SK-N-SH (cell line): ENCODE measurements at regions not wholly inside any gene's neighbourhood (a gene's known extent, or its start where the extent isn't known, plus 50 kb on each side); places are given as distances from the start of the nearest gene placed in this dataset.

Experiments used
- CTCF ChIA-PET: fragments of 300-600, 350-600 bp; formaldehyde crosslinking; extraction: SDS; loops from one replicate; lab custom pipeline; 2021; lab: Yijun Ruan, JAX
- POLR2A ChIA-PET: fragments of 350-600 bp; sonication (Branson Sonifier 250); formaldehyde crosslinking; extraction: SDS; loops from one replicate; lab custom pipeline; 2020; ENCODE audit warnings: antibody characterized with exemption, inconsistent platforms; lab: Yijun Ruan, JAX
- DNase-seq: peaks from one replicate; pipeline ENCODE4 v3.0.0; 2012
- H2AFZ ChIP-seq: fragments of 200-600 bp; sonication (generic); 2 replicates; pipeline ENCODE4 v1.8.1; 2016; ENCODE audit warnings: antibody characterized with exemption, mild to moderate bottlenecking, low read depth
- H3F3A ChIP-seq: fragments of 200-600 bp; sonication (generic); replicated peaks from 2 replicates; pipeline ENCODE3; 2016; ENCODE audit warnings: antibody characterized with exemption, mild to moderate bottlenecking; ENCODE audit not compliant: insufficient read depth
- H3K27ac ChIP-seq, 2 experiments: fragments of 200-500 bp in 1 of 2; fragments of 200-600 bp in 1 of 2; sonication (Bioruptor generic) in 1 of 2; sonication (generic), shearing (Covaris generic) in 1 of 2; 2 replicates each; pipeline versions ENCODE4 v1.5.1 to v1.6.1; 2014 to 2016; ENCODE audit warnings: low read depth in 2 of 2, inconsistent platforms in 1 of 2, low read length in 1 of 2, mild to moderate bottlenecking in 1 of 2, mixed read lengths in 1 of 2
- H3K27me3 ChIP-seq: fragments of 200-600 bp; sonication (generic), shearing (Covaris generic); 2 replicates; pipeline ENCODE4 v1.6.1; 2016; ENCODE audit warnings: mixed run types; ENCODE audit not compliant: insufficient read depth
- H3K36me3 ChIP-seq, 2 experiments: fragments of 200-500 bp in 1 of 2; fragments of 200-600 bp in 1 of 2; sonication (Bioruptor generic) in 1 of 2; sonication (generic) in 1 of 2; replicated peaks in 1 of 2; 2 replicates each; pipeline versions ENCODE3 to v1.5.1; 2014 to 2016; ENCODE audit warnings: low read length in 1 of 2, mild to moderate bottlenecking in 1 of 2; ENCODE audit not compliant: insufficient read depth in 2 of 2, control insufficient read depth in 1 of 2
- H3K4me1 ChIP-seq, 2 experiments: fragments of 200-500 bp in 1 of 2; fragments of 200-600 bp in 1 of 2; sonication (Bioruptor generic) in 1 of 2; sonication (generic), shearing (Covaris generic) in 1 of 2; 2 replicates each; pipeline versions ENCODE4 v1.5.1 to v1.6.1; 2014 to 2016; ENCODE audit warnings: low read depth in 1 of 2, low read length in 1 of 2, mixed run types in 1 of 2; ENCODE audit not compliant: insufficient read depth in 2 of 2, control insufficient read depth in 1 of 2
- H3K4me2 ChIP-seq: fragments of 200-600 bp; sonication (generic), shearing (Covaris generic); 2 replicates; pipeline ENCODE4 v1.6.1; 2017; ENCODE audit warnings: mixed run types
- H3K4me3 ChIP-seq, 2 experiments: fragments of 200-500 bp in 1 of 2; fragments of 200-600 bp in 1 of 2; sonication (Bioruptor generic) in 1 of 2; sonication (generic), shearing (Covaris generic) in 1 of 2; 2 replicates each; pipeline versions ENCODE4 v1.5.1 to v1.8.1; 2014 to 2016; ENCODE audit warnings: low read depth in 2 of 2, inconsistent platforms in 1 of 2, low read length in 1 of 2, mild to moderate bottlenecking in 1 of 2, mixed read lengths in 1 of 2, moderate library complexity in 1 of 2
- H3K79me2 ChIP-seq: fragments of 200-600 bp; sonication (generic); 2 replicates; pipeline ENCODE4 v1.8.1; 2017; ENCODE audit warnings: mild to moderate bottlenecking; ENCODE audit not compliant: insufficient read depth
- H3K9ac ChIP-seq: fragments of 200-600 bp; sonication (generic); 2 replicates; pipeline ENCODE4 v1.6.1; 2017; ENCODE audit warnings: mixed run types
- H3K9me2 ChIP-seq: fragments of 200-600 bp; sonication (generic); 2 replicates; pipeline ENCODE4 v1.6.1; 2017; ENCODE audit warnings: mixed run types
- H3K9me3 ChIP-seq: fragments of 200-600 bp; sonication (generic); 2 replicates; pipeline ENCODE4 v1.6.1; 2017; ENCODE audit warnings: mixed run types, mild to moderate bottlenecking, moderate library complexity
- H4K20me1 ChIP-seq: fragments of 200-600 bp; sonication (generic); 2 replicates; pipeline ENCODE4 v1.6.1; 2017; ENCODE audit warnings: mild to moderate bottlenecking, mixed run types; ENCODE audit not compliant: insufficient read depth
- ELF1 ChIP-seq: IDR thresholded peaks from 2 replicates; pipeline ENCODE4 v1.4.0; 2012
- EZH2phosphoT487 ChIP-seq: fragments of 200-600 bp; sonication (generic); IDR thresholded peaks from 2 replicates; pipeline ENCODE4 v1.6.1; 2017; ENCODE audit warnings: low read depth, mixed run types, mild to moderate bottlenecking, antibody characterized with exemption, moderate library complexity, borderline replicate concordance
- FOSL2 ChIP-seq: IDR thresholded peaks from 2 replicates; pipeline ENCODE4 v1.4.0; 2012; ENCODE audit warnings: low read depth, mild to moderate bottlenecking, moderate library complexity, borderline replicate concordance
- FOXM1 ChIP-seq: IDR thresholded peaks from 2 replicates; pipeline ENCODE4 v1.4.0; 2012; ENCODE audit warnings: low read depth, mild to moderate bottlenecking
- GABPA ChIP-seq: IDR thresholded peaks from 2 replicates; pipeline ENCODE4 v1.4.0; 2012; ENCODE audit warnings: low read depth, mild to moderate bottlenecking
- IRF3 ChIP-seq: fragments of 150-350 bp; IDR thresholded peaks from 2 replicates; pipeline ENCODE4 v1.6.1; 2016; ENCODE audit warnings: mild to moderate bottlenecking, low read depth, low read length
- JUND ChIP-seq: IDR thresholded peaks from 2 replicates; pipeline ENCODE4 v1.4.0; 2012
- POLR2AphosphoS5 ChIP-seq: IDR thresholded peaks from 2 replicates; pipeline ENCODE4 v1.6.1; 2012; ENCODE audit warnings: low read depth, low read length
- RAD21 ChIP-seq: IDR thresholded peaks from 2 replicates; pipeline ENCODE4 v1.6.1; 2012; ENCODE audit warnings: mild to moderate bottlenecking, low read length
- RCOR1 ChIP-seq: fragments of 150-350 bp; IDR thresholded peaks from 2 replicates; pipeline ENCODE4 v1.6.1; 2017; ENCODE audit warnings: antibody characterized with exemption, low read length
- RFX5 ChIP-seq: IDR thresholded peaks from 2 replicates; pipeline ENCODE4 v1.6.1; 2012; ENCODE audit warnings: mild to moderate bottlenecking, improper control_type of control experiment, low read length
- SIN3A ChIP-seq: IDR thresholded peaks from 2 replicates; pipeline ENCODE4 v1.6.1; 2012; ENCODE audit warnings: low read depth, mild to moderate bottlenecking, low read length, moderate library complexity, borderline replicate concordance
- TAF1 ChIP-seq: IDR thresholded peaks from 2 replicates; pipeline ENCODE4 v1.6.1; 2012; ENCODE audit warnings: low read depth, mild to moderate bottlenecking, low read length, moderate library complexity, borderline replicate concordance
- WGBS: methylation state at CpG from one replicate; pipeline ENCODE4 v1.1.6; 2017; ENCODE audit warnings: low lambda C conversion rate; 5-methylcytosine and 5-hydroxymethylcytosine counted together
- TF ChIP-seq, protein P1 (sequence below): fragments of 200-600 bp; sonication (generic); IDR thresholded peaks from 2 replicates; pipeline ENCODE4 v1.6.1; 2017; ENCODE audit warnings: antibody characterized with exemption, mild to moderate bottlenecking, moderate library complexity
- TF ChIP-seq, protein P2 (sequence below): IDR thresholded peaks from 2 replicates; pipeline ENCODE4 v1.6.1; 2012; ENCODE audit warnings: mild to moderate bottlenecking, low read depth, low read length, moderate library complexity
- TF ChIP-seq, protein P3 (sequence below): IDR thresholded peaks from 2 replicates; pipeline ENCODE4; 2012
- TF ChIP-seq, protein P4 (sequence below): IDR thresholded peaks from 2 replicates; pipeline ENCODE4 v1.4.0; 2012; ENCODE audit warnings: low read depth, borderline replicate concordance

DNA sequence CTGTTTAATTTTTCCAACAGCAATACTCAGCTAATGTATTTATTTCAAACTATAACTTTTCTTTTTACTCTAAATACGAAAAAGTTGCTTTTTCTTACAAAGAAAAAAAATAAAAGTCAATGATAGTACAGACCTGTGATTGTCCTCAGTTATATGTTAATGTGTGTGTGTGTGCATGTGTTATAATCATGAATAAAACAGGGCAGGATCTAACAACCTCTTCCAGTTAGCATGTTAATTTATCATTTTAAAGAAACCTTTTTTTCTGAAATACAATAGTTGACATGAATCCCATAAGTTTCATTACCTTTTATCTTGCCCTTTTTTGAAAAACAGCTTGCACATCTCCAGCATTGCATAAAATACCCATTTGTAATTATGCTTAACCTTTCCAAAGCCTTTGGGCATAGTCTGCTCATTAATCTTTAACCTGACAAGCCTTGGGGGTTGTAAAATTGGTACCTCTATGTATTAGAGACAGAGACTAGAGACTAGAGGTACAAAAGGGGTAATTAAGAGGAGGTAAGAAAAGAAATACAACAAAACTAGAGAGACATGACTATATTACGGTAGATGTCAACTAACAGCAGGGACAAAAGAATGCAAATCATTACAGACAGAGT lies 828.1 kb downstream of the OLFM4 start:
- H3K27ac ChIP-seq = no peak overlapping the region
- no peaks in the 10 kb centered on the region for H3K4me1 ChIP-seq
- no peaks in the 10 kb centered on the region; the same call in 1 of the 2 replicates for H3K9me3 ChIP-seq
- H4K20me1 ChIP-seq = no peaks in the 10 kb centered on the region
- H3K79me2 ChIP-seq = no peaks in the 10 kb centered on the region
- CTCF ChIA-PET = no interaction called here
- 12% methylated on average over 2 of the region's 2 CpGs for WGBS
- H3K4me3 ChIP-seq = no peak overlapping the region
- POLR2A ChIA-PET = no interaction called here
- H3K9me2 ChIP-seq = no peaks in the 10 kb centered on the region
- H2AFZ ChIP-seq = no peak overlapping the region
- H3K4me2 ChIP-seq = no peak overlapping the region
- H3F3A ChIP-seq = no peaks in the 10 kb centered on the region
- H3K36me3 ChIP-seq = no peaks in the 10 kb centered on the region
- H3K27me3 ChIP-seq = no peaks in the 10 kb centered on the region
- DNase-seq = no peak
- TF ChIP-seq EZH2phosphoT487 (no peak), SIN3A (no peak), FOSL2 (no peak), TAF1 (no peak), RFX5 (no peak), RAD21 (no peak)
- TF ChIP-seq, protein P1, sequence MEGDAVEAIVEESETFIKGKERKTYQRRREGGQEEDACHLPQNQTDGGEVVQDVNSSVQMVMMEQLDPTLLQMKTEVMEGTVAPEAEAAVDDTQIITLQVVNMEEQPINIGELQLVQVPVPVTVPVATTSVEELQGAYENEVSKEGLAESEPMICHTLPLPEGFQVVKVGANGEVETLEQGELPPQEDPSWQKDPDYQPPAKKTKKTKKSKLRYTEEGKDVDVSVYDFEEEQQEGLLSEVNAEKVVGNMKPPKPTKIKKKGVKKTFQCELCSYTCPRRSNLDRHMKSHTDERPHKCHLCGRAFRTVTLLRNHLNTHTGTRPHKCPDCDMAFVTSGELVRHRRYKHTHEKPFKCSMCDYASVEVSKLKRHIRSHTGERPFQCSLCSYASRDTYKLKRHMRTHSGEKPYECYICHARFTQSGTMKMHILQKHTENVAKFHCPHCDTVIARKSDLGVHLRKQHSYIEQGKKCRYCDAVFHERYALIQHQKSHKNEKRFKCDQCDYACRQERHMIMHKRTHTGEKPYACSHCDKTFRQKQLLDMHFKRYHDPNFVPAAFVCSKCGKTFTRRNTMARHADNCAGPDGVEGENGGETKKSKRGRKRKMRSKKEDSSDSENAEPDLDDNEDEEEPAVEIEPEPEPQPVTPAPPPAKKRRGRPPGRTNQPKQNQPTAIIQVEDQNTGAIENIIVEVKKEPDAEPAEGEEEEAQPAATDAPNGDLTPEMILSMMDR = no peak
- no peak overlapping the region for H3K9ac ChIP-seq

DNA sequence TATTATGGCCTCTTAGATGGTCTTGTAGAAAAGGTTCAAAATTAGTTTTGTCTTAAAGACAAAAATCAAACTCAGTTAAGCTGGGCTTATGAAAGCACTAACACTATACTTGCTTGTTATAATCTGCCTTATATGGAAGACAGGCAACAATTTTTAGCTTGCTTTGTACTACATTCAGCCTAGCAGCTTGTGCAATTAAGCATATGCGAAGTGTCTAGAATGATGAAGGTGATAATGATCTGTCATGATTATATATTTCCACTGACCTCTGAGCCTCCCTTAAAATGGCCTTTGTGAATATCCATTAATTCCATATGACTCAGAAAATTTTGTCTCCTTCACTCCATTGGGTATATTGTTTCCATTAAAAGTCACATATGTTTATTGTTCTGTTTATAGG lies 834.9 kb downstream of the OLFM4 start:
- Histone ChIP-seq H2AFZ (no peak overlapping the region), H3K9me2 (no peaks in the 10 kb centered on the region), H3K27ac (no peak overlapping the region), H4K20me1 (no peaks in the 10 kb centered on the region), H3K36me3 (no peaks in the 10 kb centered on the region), H3F3A (no peaks in the 10 kb centered on the region), H3K4me3 (no peak overlapping the region), H3K27me3 (no peaks in the 10 kb centered on the region), H3K4me1 (no peaks in the 10 kb centered on the region), H3K4me2 (no peak overlapping the region), H3K79me2 (no peaks in the 10 kb centered on the region), H3K9ac (no peak overlapping the region), H3K9me3 (no peaks in the 10 kb centered on the region)
- 31% methylated on average over 1 of the region's 1 CpG for WGBS
- CTCF ChIA-PET = no interaction called here
- TF ChIP-seq FOXM1 = no peak
- TF ChIP-seq EZH2phosphoT487 = no peak
- TF ChIP-seq TAF1 = no peak
- TF ChIP-seq ELF1 = no peak
- TF ChIP-seq, protein P2, sequence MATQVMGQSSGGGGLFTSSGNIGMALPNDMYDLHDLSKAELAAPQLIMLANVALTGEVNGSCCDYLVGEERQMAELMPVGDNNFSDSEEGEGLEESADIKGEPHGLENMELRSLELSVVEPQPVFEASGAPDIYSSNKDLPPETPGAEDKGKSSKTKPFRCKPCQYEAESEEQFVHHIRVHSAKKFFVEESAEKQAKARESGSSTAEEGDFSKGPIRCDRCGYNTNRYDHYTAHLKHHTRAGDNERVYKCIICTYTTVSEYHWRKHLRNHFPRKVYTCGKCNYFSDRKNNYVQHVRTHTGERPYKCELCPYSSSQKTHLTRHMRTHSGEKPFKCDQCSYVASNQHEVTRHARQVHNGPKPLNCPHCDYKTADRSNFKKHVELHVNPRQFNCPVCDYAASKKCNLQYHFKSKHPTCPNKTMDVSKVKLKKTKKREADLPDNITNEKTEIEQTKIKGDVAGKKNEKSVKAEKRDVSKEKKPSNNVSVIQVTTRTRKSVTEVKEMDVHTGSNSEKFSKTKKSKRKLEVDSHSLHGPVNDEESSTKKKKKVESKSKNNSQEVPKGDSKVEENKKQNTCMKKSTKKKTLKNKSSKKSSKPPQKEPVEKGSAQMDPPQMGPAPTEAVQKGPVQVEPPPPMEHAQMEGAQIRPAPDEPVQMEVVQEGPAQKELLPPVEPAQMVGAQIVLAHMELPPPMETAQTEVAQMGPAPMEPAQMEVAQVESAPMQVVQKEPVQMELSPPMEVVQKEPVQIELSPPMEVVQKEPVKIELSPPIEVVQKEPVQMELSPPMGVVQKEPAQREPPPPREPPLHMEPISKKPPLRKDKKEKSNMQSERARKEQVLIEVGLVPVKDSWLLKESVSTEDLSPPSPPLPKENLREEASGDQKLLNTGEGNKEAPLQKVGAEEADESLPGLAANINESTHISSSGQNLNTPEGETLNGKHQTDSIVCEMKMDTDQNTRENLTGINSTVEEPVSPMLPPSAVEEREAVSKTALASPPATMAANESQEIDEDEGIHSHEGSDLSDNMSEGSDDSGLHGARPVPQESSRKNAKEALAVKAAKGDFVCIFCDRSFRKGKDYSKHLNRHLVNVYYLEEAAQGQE = no peak
- no peak for TF ChIP-seq SIN3A
- no peak for TF ChIP-seq IRF3
- TF ChIP-seq, protein P3, sequence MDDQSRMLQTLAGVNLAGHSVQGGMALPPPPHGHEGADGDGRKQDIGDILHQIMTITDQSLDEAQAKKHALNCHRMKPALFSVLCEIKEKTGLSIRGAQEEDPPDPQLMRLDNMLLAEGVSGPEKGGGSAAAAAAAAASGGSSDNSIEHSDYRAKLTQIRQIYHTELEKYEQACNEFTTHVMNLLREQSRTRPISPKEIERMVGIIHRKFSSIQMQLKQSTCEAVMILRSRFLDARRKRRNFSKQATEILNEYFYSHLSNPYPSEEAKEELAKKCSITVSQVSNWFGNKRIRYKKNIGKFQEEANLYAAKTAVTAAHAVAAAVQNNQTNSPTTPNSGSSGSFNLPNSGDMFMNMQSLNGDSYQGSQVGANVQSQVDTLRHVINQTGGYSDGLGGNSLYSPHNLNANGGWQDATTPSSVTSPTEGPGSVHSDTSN = no peak
- TF ChIP-seq JUND = no peak
- no peak for TF ChIP-seq RCOR1
- no peak for TF ChIP-seq POLR2AphosphoS5
- TF ChIP-seq GABPA = no peak
- TF ChIP-seq, protein P4, sequence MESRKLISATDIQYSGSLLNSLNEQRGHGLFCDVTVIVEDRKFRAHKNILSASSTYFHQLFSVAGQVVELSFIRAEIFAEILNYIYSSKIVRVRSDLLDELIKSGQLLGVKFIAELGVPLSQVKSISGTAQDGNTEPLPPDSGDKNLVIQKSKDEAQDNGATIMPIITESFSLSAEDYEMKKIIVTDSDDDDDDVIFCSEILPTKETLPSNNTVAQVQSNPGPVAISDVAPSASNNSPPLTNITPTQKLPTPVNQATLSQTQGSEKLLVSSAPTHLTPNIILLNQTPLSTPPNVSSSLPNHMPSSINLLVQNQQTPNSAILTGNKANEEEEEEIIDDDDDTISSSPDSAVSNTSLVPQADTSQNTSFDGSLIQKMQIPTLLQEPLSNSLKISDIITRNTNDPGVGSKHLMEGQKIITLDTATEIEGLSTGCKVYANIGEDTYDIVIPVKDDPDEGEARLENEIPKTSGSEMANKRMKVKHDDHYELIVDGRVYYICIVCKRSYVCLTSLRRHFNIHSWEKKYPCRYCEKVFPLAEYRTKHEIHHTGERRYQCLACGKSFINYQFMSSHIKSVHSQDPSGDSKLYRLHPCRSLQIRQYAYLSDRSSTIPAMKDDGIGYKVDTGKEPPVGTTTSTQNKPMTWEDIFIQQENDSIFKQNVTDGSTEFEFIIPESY = no peak
- POLR2A ChIA-PET = no interaction called here
- no peak for DNase-seq
